Prostate gland (tissue), 2 donors: ENCODE measurements at regions not wholly inside any gene's neighbourhood (a gene's known extent, or its start where the extent isn't known, plus 50 kb on each side); places are given as distances from the start of the nearest gene placed in this dataset.

Experiments used
- DNase-seq: peaks from one replicate; pipeline ENCODE4 v3.0.0-alpha.2; 2019; ENCODE audit warnings: low spot score
- H3K27ac ChIP-seq, 2 donors: fragments of 200-600 bp; sonication (generic); 2 replicates each; pipeline ENCODE4 v1.5.1; 2017 to 2019
- H3K27me3 ChIP-seq: fragments of 200-600 bp; sonication (generic); replicated peaks from 2 replicates; pipeline ENCODE4 v1.5.1; 2019; ENCODE audit not compliant: insufficient read depth
- H3K36me3 ChIP-seq, 2 donors: fragments of 200-600 bp; sonication (generic); 1 replicate in 1 of 2; 2 replicates in 1 of 2; pipeline versions ENCODE4 v1.5.1 to v1.8.1; 2017 to 2019
- H3K4me1 ChIP-seq: fragments of 200-600 bp; sonication (generic); replicated peaks from 2 replicates; pipeline ENCODE4 v1.5.1; 2019
- H3K4me3 ChIP-seq, 2 donors: fragments of 200-600 bp; sonication (generic); 2 replicates each; pipeline ENCODE4 v1.5.1; 2017 to 2019
- H3K9me3 ChIP-seq: fragments of 200-600 bp; sonication (generic); 2 replicates; pipeline ENCODE4 v1.5.1; 2017
- CTCF ChIP-seq, 4 experiments: fragments of 200-600 bp in 2 of 4; fragments of 450-650 bp in 2 of 4; sonication (generic) in 2 of 4; IDR thresholded peaks; 1 replicate in 3 of 4; 2 replicates in 1 of 4; pipeline ENCODE4 v1.5.1; 2016 to 2019; ENCODE audit warnings: antibody characterized with exemption in 4 of 4, mild to moderate bottlenecking in 2 of 4, moderate library complexity in 2 of 4
- POLR2A ChIP-seq: fragments of 450-650 bp; IDR thresholded peaks from one replicate; pipeline ENCODE4 v1.6.1; 2016; ENCODE audit warnings: antibody characterized with exemption, mild to moderate bottlenecking
- POLR2AphosphoS5 ChIP-seq: sonication (generic); formaldehyde crosslinking; IDR thresholded peaks from one replicate; pipeline ENCODE4 v1.6.1; 2017; ENCODE audit warnings: antibody characterized with exemption
- WGBS: methylation state at CpG from one replicate; pipeline ENCODE4 v1.1.5; 2018; 5-methylcytosine and 5-hydroxymethylcytosine counted together
- intact Hi-C: fragments of 100-400 bp; cut with DNase I; formaldehyde crosslinking; loops from one replicate; pipeline ENCODE4 v1.14.2; 2022

- 72% methylated on average over 7 of the region's 7 CpGs for WGBS
- no peaks in the 10 kb centered on the region for H3K27me3 ChIP-seq
- no peaks in the 10 kb centered on the region for H3K36me3 ChIP-seq
- no peaks in the 10 kb centered on the region for H3K4me1 ChIP-seq
- no peak for DNase-seq
- TF ChIP-seq POLR2A (no peak), POLR2AphosphoS5 (no peak), CTCF (IDR thresholded peaks at IDR 0.05) (no peak)
- H3K27ac ChIP-seq: no peak overlapping the region
- H3K4me3 ChIP-seq: no peak overlapping the region
- H3K9me3 ChIP-seq: no peaks in the 10 kb centered on the region
- intact Hi-C loops: no loop called here
These were observed 315.5 kb upstream of the OR4E1 start for GRCh38 chr14:21989090-21989489.

DNA sequence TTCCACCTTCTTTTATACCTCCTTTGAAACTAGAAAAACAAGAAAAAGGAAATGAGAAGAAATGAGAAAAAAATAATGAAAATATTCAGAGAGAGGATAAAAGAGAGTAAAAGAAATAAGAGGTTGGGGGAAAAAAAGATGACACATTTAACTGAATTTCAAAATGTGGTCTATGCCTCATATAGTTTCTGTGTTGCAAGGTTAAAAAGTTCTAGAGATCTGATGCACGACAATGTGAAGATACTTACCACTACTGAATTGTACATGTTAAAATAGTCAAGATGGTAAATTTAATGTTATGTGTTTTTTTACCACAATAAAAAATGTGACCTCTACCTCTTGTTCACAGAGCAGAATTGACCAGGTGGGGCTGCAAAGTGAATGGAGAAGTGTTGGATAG is 314.8 kb upstream of the OR4E1 start:
- intact Hi-C loops: no loop called here
- no peak for DNase-seq
- 92% methylated on average over 1 of the region's 1 CpG for WGBS
- Histone ChIP-seq H3K36me3 (no peaks in the 10 kb centered on the region), H3K27ac (no peak overlapping the region), H3K4me1 (no peaks in the 10 kb centered on the region), H3K9me3 (no peaks in the 10 kb centered on the region), H3K27me3 (no peaks in the 10 kb centered on the region), H3K4me3 (no peak overlapping the region)
- TF ChIP-seq POLR2A: no peak
- no peak for TF ChIP-seq CTCF (IDR thresholded peaks at IDR 0.05)
- TF ChIP-seq POLR2AphosphoS5: no peak

GRCh38 chr14:21987937-21988336 is 314.3 kb upstream of the OR4E1 start:
- no peaks in the 10 kb centered on the region for H3K36me3 ChIP-seq
- DNase-seq: no peak
- H3K4me1 ChIP-seq: no peaks in the 10 kb centered on the region
- no peaks in the 10 kb centered on the region for H3K9me3 ChIP-seq
- no peaks in the 10 kb centered on the region for H3K27me3 ChIP-seq
- no peak overlapping the region for H3K4me3 ChIP-seq
- H3K27ac ChIP-seq: no peak overlapping the region
- 44% methylated on average over 3 of the region's 3 CpGs for WGBS
- intact Hi-C loops: no loop called here
- no peak for TF ChIP-seq POLR2A
- TF ChIP-seq POLR2AphosphoS5: no peak
- TF ChIP-seq CTCF (IDR thresholded peaks at IDR 0.05): no peak

- WGBS: 43% methylated on average over 2 of the region's 2 CpGs
- intact Hi-C loops: no loop called here
These were observed 311.5 kb upstream of the OR4E1 start for GRCh38 chr14:21985081-21985480.

GRCh38 chr14:21978999-21979314 is 305.3 kb upstream of the OR4E1 start:
- Histone ChIP-seq H3K36me3 (no peaks in the 10 kb centered on the region), H3K27me3 (no peaks in the 10 kb centered on the region), H3K4me3 (no peak overlapping the region), H3K4me1 (no peaks in the 10 kb centered on the region), H3K27ac (no peak overlapping the region), H3K9me3 (no peaks in the 10 kb centered on the region)
- 79% methylated on average over 5 of the region's 5 CpGs for WGBS
- no peak for DNase-seq
- no peak for TF ChIP-seq POLR2A
- TF ChIP-seq POLR2AphosphoS5: no peak
- TF ChIP-seq CTCF (IDR thresholded peaks at IDR 0.05): no peak
- intact Hi-C loops: no loop called here

More at GRCh38 chr14:21985081-21985480, 311.5 kb upstream of the OR4E1 start:
- H3K27me3 ChIP-seq: no peaks in the 10 kb centered on the region
- no peak for DNase-seq
- TF ChIP-seq CTCF (IDR thresholded peaks at IDR 0.05) (no peak), POLR2A (no peak), POLR2AphosphoS5 (no peak)
- H3K9me3 ChIP-seq: no peaks in the 10 kb centered on the region
- H3K27ac ChIP-seq: no peak overlapping the region
- H3K4me3 ChIP-seq: no peak overlapping the region
- no peaks in the 10 kb centered on the region for H3K36me3 ChIP-seq
- no peaks in the 10 kb centered on the region for H3K4me1 ChIP-seq
